ENCODE measurements at regions not wholly inside any gene's neighbourhood (a gene's known extent, or its start where the extent isn't known, plus 50 kb on each side); places are given as distances from the start of the nearest gene placed in this dataset.

- ChIA-PET POLR2A (no interaction called here), CTCF (ENCODE audit: unreplicated experiment) (no interaction called here)
- Histone ChIP-seq H3K4me1 (ENCODE audit: insufficient read depth, low read length, poor library complexity, severe bottlenecking) (no peaks in the 10 kb centered on the region), H3K36me3 (ENCODE audit: insufficient read depth, low read length) (no peaks in the 10 kb centered on the region), H3K27ac (ENCODE audit: low read depth, low read length, poor library complexity, severe bottlenecking) (no peak overlapping the region), H3K4me3 (ENCODE audit: low read depth, low read length, poor library complexity, severe bottlenecking) (no peak overlapping the region), H4K20me1 (ENCODE audit: insufficient read depth, low read length) (no peaks in the 10 kb centered on the region), H3K4me2 (ENCODE audit: low read length) (no peak overlapping the region), H3K9me2 (ENCODE audit: insufficient read depth, low read length) (no peaks in the 10 kb centered on the region), H2AFZ (ENCODE audit: low read length) (no peak overlapping the region), H3K79me2 (ENCODE audit: insufficient read depth, low read depth, low read length) (no peaks in the 10 kb centered on the region), H3K9me3 (ENCODE audit: low read length) (no peaks in the 10 kb centered on the region)
- TF ChIP-seq CTCF (conservative IDR thresholded peaks at IDR 0.05; ENCODE audit: low read length): no peak
- no peak for TF ChIP-seq EZH2phosphoT487 (IDR thresholded peaks at IDR 0.05; ENCODE audit: borderline replicate concordance, low read depth, low read length)
- BruUV-seq (replicated peaks): no TSS peak
- no peak for DNase-seq (ENCODE audit: low spot score)
- intact Hi-C loops (cut with micrococcal nuclease; ENCODE audit: unreplicated experiment): no loop called here
Observed at GRCh38 chr18:54020966-54021365, 203.5 kb downstream of the MBD2 start.

- Histone ChIP-seq H4K20me1 (ENCODE audit: insufficient read depth, low read length) (no peaks in the 10 kb centered on the region), H3K36me3 (ENCODE audit: insufficient read depth, low read length) (no peaks in the 10 kb centered on the region), H3K4me1 (ENCODE audit: insufficient read depth, low read length, poor library complexity, severe bottlenecking) (no peaks in the 10 kb centered on the region), H3K79me2 (ENCODE audit: insufficient read depth, low read depth, low read length) (no peaks in the 10 kb centered on the region), H3K9me3 (ENCODE audit: low read length) (no peaks in the 10 kb centered on the region), H2AFZ (ENCODE audit: low read length) (no peak overlapping the region), H3K9me2 (ENCODE audit: insufficient read depth, low read length) (no peaks in the 10 kb centered on the region), H3K4me2 (ENCODE audit: low read length) (no peak overlapping the region), H3K27ac (ENCODE audit: low read depth, low read length, poor library complexity, severe bottlenecking) (no peak overlapping the region), H3K4me3 (ENCODE audit: low read depth, low read length, poor library complexity, severe bottlenecking) (no peak overlapping the region)
- BruUV-seq (replicated peaks): no TSS peak
- no peak for TF ChIP-seq EZH2phosphoT487 (IDR thresholded peaks at IDR 0.05; ENCODE audit: borderline replicate concordance, low read depth, low read length)
- TF ChIP-seq CTCF (conservative IDR thresholded peaks at IDR 0.05; ENCODE audit: low read length): no peak
- no peak for DNase-seq (ENCODE audit: low spot score)
- ChIA-PET POLR2A (interaction anchor here (0.8 kb wide), 1 partner anchor 31 kb away, joined by 4 read pairs; no protein-coding TSS in a partner anchor), CTCF (ENCODE audit: unreplicated experiment) (no interaction called here)
- intact Hi-C loops (cut with micrococcal nuclease; ENCODE audit: unreplicated experiment): no loop called here
Observed at GRCh38 chr18:54020156-54020745, 204.2 kb downstream of the MBD2 start.

GRCh38 chr18:54019641-54020040 lies 204.8 kb downstream of the MBD2 start:
- intact Hi-C loops (cut with micrococcal nuclease; ENCODE audit: unreplicated experiment): no loop called here
- no TSS peak for BruUV-seq (replicated peaks)
- ChIA-PET CTCF (ENCODE audit: unreplicated experiment) (no interaction called here), POLR2A (no interaction called here)
- Histone ChIP-seq H3K27ac (ENCODE audit: low read depth, low read length, poor library complexity, severe bottlenecking) (no peak overlapping the region), H3K79me2 (ENCODE audit: insufficient read depth, low read depth, low read length) (no peaks in the 10 kb centered on the region), H3K9me3 (ENCODE audit: low read length) (no peaks in the 10 kb centered on the region), H2AFZ (ENCODE audit: low read length) (no peak overlapping the region), H3K4me1 (ENCODE audit: insufficient read depth, low read length, poor library complexity, severe bottlenecking) (no peaks in the 10 kb centered on the region), H3K9me2 (ENCODE audit: insufficient read depth, low read length) (no peaks in the 10 kb centered on the region), H3K4me2 (ENCODE audit: low read length) (no peak overlapping the region), H4K20me1 (ENCODE audit: insufficient read depth, low read length) (no peaks in the 10 kb centered on the region), H3K36me3 (ENCODE audit: insufficient read depth, low read length) (no peaks in the 10 kb centered on the region), H3K4me3 (ENCODE audit: low read depth, low read length, poor library complexity, severe bottlenecking) (no peak overlapping the region)
- DNase-seq (ENCODE audit: low spot score): no peak
- no peak for TF ChIP-seq CTCF (conservative IDR thresholded peaks at IDR 0.05; ENCODE audit: low read length)
- no peak for TF ChIP-seq EZH2phosphoT487 (IDR thresholded peaks at IDR 0.05; ENCODE audit: borderline replicate concordance, low read depth, low read length)
